KMS-11 (cell line): ENCODE measurements at regions not wholly inside any gene's neighbourhood (a gene's known extent, or its start where the extent isn't known, plus 50 kb on each side); places are given as distances from the start of the nearest gene placed in this dataset.

ENCODE experiments used
- H2AFZ ChIP-seq: fragments of 200-600 bp; sonication (generic); 2 replicates; pipeline ENCODE4 v1.6.1; 2016; ENCODE audit warnings: antibody characterized with exemption, mixed run types, low read depth
- H3K27ac ChIP-seq: fragments of 200-600 bp; sonication (generic); 2 replicates; pipeline ENCODE4 v1.6.1; 2016; ENCODE audit warnings: mild to moderate bottlenecking, mixed run types
- H3K27me3 ChIP-seq: fragments of 200-600 bp; sonication (generic); 2 replicates; pipeline ENCODE4 v1.6.1; 2017; ENCODE audit warnings: mild to moderate bottlenecking, low read depth, mixed run types, moderate library complexity; ENCODE audit not compliant: insufficient read depth
- H3K36me3 ChIP-seq: fragments of 200-600 bp; sonication (generic); 2 replicates; pipeline ENCODE4 v1.6.1; 2017; ENCODE audit warnings: mild to moderate bottlenecking, mixed run types; ENCODE audit not compliant: insufficient read depth
- H3K4me1 ChIP-seq: fragments of 200-600 bp; sonication (generic); 2 replicates; pipeline ENCODE4 v1.6.1; 2016; ENCODE audit warnings: mild to moderate bottlenecking, low read depth, mixed run types; ENCODE audit not compliant: poor library complexity, severe bottlenecking
- H3K4me2 ChIP-seq: fragments of 200-600 bp; sonication (generic); 2 replicates; pipeline ENCODE4 v1.7.0; 2016; ENCODE audit warnings: mild to moderate bottlenecking, mixed run types
- H3K4me3 ChIP-seq: fragments of 200-600 bp; sonication (generic); IDR thresholded peaks from 2 replicates; pipeline ENCODE4 v1.6.1; 2017; ENCODE audit warnings: low read depth, low read length, mixed read lengths; ENCODE audit not compliant: insufficient read depth
- H3K79me2 ChIP-seq: fragments of 200-600 bp; sonication (generic); 2 replicates; pipeline ENCODE4 v1.6.1; 2016; ENCODE audit warnings: low read depth, mixed run types; ENCODE audit not compliant: insufficient read depth
- H3K9ac ChIP-seq: fragments of 200-600 bp; sonication (generic); 2 replicates; pipeline ENCODE4 v1.6.1; 2016; ENCODE audit warnings: mild to moderate bottlenecking, mixed run types
- H4K20me1 ChIP-seq: fragments of 200-600 bp; sonication (generic); 2 replicates; pipeline ENCODE4 v1.6.1; 2016; ENCODE audit warnings: mild to moderate bottlenecking, mixed run types; ENCODE audit not compliant: insufficient read depth
- TF ChIP-seq, protein P1 (sequence below): fragments of 200-600 bp; sonication (generic); conservative IDR thresholded peaks from 2 replicates; pipeline ENCODE4 v1.6.1; 2017; ENCODE audit warnings: low read depth, mild to moderate bottlenecking, antibody characterized with exemption, low read length, moderate library complexity, mixed read lengths

DNA sequence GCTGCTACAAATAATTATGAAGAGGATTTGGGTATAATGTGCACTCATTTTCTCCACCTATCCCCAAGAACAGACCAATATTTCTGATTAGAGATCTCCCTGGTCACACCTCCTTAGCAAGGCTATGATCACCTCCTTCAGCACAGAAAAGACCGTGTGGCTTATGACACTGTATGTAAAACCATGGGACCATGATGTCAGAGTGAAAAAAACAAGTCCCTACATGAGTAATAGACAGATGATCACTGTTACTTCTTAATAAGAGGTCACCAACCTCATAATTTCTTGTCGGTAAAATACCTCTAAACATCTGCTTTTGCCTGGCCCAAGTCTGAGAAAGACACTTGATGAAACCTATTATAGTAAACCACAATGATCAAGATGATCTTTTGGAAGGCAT lies 330.6 kb upstream of the F9 start:
- Histone ChIP-seq H3K27me3 (no peaks in the 10 kb centered on the region), H3K36me3 (no peaks in the 10 kb centered on the region), H4K20me1 (no peaks in the 10 kb centered on the region), H3K79me2 (no peaks in the 10 kb centered on the region), H3K4me2 (no peak overlapping the region), H3K4me3 (no peak overlapping the region), H3K4me1 (peaks cover 8% of the 10 kb centered on the region), H3K9ac (no peak overlapping the region), H3K27ac (no peak overlapping the region), H2AFZ (no peak overlapping the region)
- TF ChIP-seq, protein P1, sequence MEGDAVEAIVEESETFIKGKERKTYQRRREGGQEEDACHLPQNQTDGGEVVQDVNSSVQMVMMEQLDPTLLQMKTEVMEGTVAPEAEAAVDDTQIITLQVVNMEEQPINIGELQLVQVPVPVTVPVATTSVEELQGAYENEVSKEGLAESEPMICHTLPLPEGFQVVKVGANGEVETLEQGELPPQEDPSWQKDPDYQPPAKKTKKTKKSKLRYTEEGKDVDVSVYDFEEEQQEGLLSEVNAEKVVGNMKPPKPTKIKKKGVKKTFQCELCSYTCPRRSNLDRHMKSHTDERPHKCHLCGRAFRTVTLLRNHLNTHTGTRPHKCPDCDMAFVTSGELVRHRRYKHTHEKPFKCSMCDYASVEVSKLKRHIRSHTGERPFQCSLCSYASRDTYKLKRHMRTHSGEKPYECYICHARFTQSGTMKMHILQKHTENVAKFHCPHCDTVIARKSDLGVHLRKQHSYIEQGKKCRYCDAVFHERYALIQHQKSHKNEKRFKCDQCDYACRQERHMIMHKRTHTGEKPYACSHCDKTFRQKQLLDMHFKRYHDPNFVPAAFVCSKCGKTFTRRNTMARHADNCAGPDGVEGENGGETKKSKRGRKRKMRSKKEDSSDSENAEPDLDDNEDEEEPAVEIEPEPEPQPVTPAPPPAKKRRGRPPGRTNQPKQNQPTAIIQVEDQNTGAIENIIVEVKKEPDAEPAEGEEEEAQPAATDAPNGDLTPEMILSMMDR: no peak

DNA sequence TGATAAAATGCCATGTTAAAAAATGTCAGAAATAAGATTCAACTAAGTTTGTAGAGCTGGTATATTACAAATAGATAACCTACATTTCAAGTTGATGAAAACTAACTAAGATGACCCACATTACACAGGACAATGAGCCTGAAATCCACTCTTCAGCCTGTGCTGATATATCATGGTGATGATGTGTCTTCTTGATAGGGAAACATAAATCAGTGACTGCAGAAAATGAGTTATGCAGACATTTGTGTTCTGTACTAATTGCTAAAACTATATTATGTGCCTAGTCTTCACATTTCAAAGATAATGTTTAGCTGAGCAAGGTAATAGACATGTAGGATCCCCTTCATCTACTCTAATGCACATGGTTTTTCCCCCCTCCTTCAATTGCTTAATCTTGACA lies 331.6 kb upstream of the F9 start:
- no peak overlapping the region for H3K27ac ChIP-seq

DNA sequence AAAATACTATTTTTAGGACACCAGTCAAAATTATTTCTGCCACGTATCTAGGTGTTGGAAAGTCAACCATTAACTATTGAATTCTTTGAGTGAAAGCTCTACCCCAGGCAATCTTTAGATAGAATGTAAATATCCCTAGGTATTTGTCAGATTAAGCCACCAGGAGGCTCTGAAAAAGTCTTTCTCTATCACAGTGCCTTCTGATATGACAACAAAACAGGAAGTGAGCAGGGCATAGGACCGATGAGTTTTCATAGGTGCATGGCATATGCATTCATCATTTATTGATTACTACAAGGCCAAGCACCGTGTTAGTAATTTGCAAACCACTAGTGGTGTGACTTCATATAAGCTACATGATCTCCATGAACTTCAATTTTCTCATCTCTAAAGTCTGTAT lies 333.6 kb upstream of the F9 start:
- TF ChIP-seq, protein P1: no peak

More for the DNA sequence above, 331.6 kb upstream of the F9 start:
- H3K4me1 ChIP-seq: peaks cover 12% of the 10 kb centered on the region
- no peak overlapping the region for H2AFZ ChIP-seq
- no peak overlapping the region for H3K4me3 ChIP-seq
- TF ChIP-seq, protein P1: no peak
- H3K9ac ChIP-seq: no peak overlapping the region
- H3K36me3 ChIP-seq: no peaks in the 10 kb centered on the region
- H4K20me1 ChIP-seq: no peaks in the 10 kb centered on the region
- no peaks in the 10 kb centered on the region for H3K79me2 ChIP-seq
- no peaks in the 10 kb centered on the region for H3K27me3 ChIP-seq
- H3K4me2 ChIP-seq: no peak overlapping the region

DNA sequence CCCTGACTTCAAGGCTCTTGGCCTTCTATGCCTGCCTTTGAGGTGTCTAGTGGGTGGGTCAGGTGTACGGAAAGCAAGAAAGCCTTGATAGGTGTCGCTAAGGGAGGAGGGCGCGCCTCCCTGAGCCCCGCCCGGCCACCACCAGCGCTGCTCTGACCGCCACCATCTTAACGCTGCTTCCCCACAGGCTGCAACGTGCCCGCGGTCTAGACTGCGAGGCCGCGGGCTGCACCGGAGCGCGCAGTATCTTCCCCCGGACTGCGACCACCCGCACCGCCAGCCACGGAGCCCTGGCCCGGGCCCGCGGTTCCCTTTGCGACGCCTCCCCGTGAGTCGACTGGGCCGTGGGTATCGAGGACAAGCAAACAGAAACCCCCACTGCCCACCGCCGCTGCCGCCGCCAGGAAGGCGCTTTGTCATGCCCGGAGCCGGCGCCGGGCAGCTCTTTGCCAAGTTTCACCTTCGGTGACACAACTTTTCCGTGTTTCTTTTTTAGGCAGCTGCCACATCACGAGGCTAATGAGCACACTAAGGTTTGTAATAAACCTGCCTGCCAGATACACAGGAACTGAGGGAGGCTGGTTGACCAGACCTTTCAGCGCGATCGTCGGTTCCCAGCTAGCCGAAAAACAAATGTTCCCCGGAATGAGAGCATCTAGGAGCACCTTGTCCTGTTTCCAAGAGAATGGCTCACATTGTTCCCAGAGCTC lies 335.8 kb upstream of the F9 start:
- H3K4me3 ChIP-seq: no peak overlapping the region
- no peaks in the 10 kb centered on the region for H3K79me2 ChIP-seq
- H3K27ac ChIP-seq: peak overlapping the region; percentile 93
- peaks cover 14% of the 10 kb centered on the region for H3K4me1 ChIP-seq
- H3K27me3 ChIP-seq: no peaks in the 10 kb centered on the region
- TF ChIP-seq, protein P1: no peak
- H2AFZ ChIP-seq: peak overlapping the region; percentile 78
- no peaks in the 10 kb centered on the region for H3K36me3 ChIP-seq
- no peaks in the 10 kb centered on the region for H4K20me1 ChIP-seq
- H3K4me2 ChIP-seq: peak overlapping the region; percentile 67
- peak overlapping the region; percentile 94 for H3K9ac ChIP-seq

More for the DNA sequence above, 333.6 kb upstream of the F9 start:
- H3K9ac ChIP-seq: no peak overlapping the region
- no peak overlapping the region for H2AFZ ChIP-seq
- no peak overlapping the region for H3K4me3 ChIP-seq
- H3K4me1 ChIP-seq: peaks cover 14% of the 10 kb centered on the region
- H3K36me3 ChIP-seq: no peaks in the 10 kb centered on the region
- H3K27ac ChIP-seq: no peak overlapping the region
- no peaks in the 10 kb centered on the region for H3K79me2 ChIP-seq
- no peaks in the 10 kb centered on the region for H4K20me1 ChIP-seq
- H3K4me2 ChIP-seq: no peak overlapping the region
- H3K27me3 ChIP-seq: no peaks in the 10 kb centered on the region
